Esophagus squamous epithelium (tissue), 4 donors: ENCODE measurements at regions not wholly inside any gene's neighbourhood (a gene's known extent, or its start where the extent isn't known, plus 50 kb on each side); places are given as distances from the start of the nearest gene placed in this dataset.

Experiments used
- CTCF ChIP-seq, 6 experiments: fragments of 450-650 bp in 4 of 6; fragments of 200-600 bp in 2 of 6; sonication (generic) in 2 of 6; IDR thresholded peaks; one replicate each; pipeline ENCODE4 v1.5.1; 2016 to 2019; ENCODE audit warnings: antibody characterized with exemption in 6 of 6, mild to moderate bottlenecking in 4 of 6, moderate library complexity in 4 of 6
- POLR2A ChIP-seq, 4 donors: fragments of 450-650 bp; IDR thresholded peaks; one replicate each; pipeline ENCODE4 v1.6.1; 2017; ENCODE audit warnings: antibody characterized with exemption in 4 of 4, mild to moderate bottlenecking in 4 of 4, moderate library complexity in 3 of 4

DNA sequence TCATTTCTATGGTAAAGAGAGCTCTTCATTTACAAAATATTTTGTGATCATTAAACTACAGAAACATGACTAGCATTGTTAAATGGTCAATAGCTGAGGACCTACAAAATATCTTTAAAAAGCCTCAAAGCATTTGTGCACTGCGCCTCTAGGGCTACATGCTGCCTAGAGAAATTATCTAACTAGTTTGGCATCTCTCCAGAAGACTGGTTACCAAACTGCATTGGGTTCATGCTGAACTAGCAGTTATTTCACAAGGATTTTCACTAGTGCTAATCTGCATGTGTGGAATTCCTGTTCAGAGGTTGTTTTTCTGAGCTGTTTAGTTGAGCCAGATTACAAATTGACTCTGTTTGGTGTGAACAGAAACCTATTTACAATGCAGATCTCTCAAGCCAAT, 58.5 kb upstream of the PITX2 start:
- no peak for TF ChIP-seq CTCF (IDR thresholded peaks at IDR 0.05)
- no peak for TF ChIP-seq POLR2A (IDR thresholded peaks at IDR 0.05)
